Right ventricle myocardium superior (tissue), 1 donor: ENCODE measurements at regions not wholly inside any gene's neighbourhood (a gene's known extent, or its start where the extent isn't known, plus 50 kb on each side); places are given as distances from the start of the nearest gene placed in this dataset. TPM values are rescaled to one million over a fixed set of nuclear protein-coding genes. Genes with fewer than 3 reads are reported as not detected.

Experiments
- microRNA-seq: library from miRNA; unstranded; fragments of <30 nt; microRNA quantifications from one replicate; pipeline ENCODE4 v1.2.0, GENCODE V29; 2020
- donor health status: DM: no; HTN: yes; CAD: no; lungs with severe emphysema.

Small RNA genes in the stretch of these regions (microRNA-seq; reads per million reads assigned to microRNA genes)
- not detected for gene MIR5186
